ENCODE measurements at regions not wholly inside any gene's neighbourhood (a gene's known extent, or its start where the extent isn't known, plus 50 kb on each side); places are given as distances from the start of the nearest gene placed in this dataset.
"Not testable (repeated sequence)": the region's sequence is repeated elsewhere in the genome, so short reads cannot be mapped to it uniquely, and the experiment has no call there.

- DNase-seq (ENCODE audit: low spot score) = no peak
Observed at GRCh38 chr11:86861810-86862209, 61.5 kb downstream of the PRSS23 start.

GRCh38 chr11:86863476-86863875, 63.1 kb downstream of the PRSS23 start:
- DNase-seq (ENCODE audit: low spot score) = no peak

GRCh38 chr11:86865436-86865835, 65.1 kb downstream of the PRSS23 start:
- no peak for DNase-seq (ENCODE audit: low spot score)

GRCh38 chr11:86869531-86869930, 69.2 kb downstream of the PRSS23 start:
- no peak for DNase-seq (ENCODE audit: low spot score)

GRCh38 chr11:86869966-86870570, 69.7 kb downstream of the PRSS23 start:
- DNase-seq (ENCODE audit: low spot score) = peak; percentile 79

GRCh38 chr11:86873573-86874083, 73.3 kb downstream of the PRSS23 start:
- DNase-seq (ENCODE audit: low spot score) = no peak

- peak; percentile 24 for DNase-seq (ENCODE audit: low spot score)
Observed at GRCh38 chr11:86874304-86875056, 74.1 kb downstream of the PRSS23 start.

GRCh38 chr11:86876716-86877234, 76.4 kb downstream of the PRSS23 start:
- DNase-seq (ENCODE audit: low spot score) = no peak

GRCh38 chr11:86877503-86877902, 77.2 kb downstream of the PRSS23 start:
- no peak for DNase-seq (ENCODE audit: low spot score)

- not testable (repeated sequence) for DNase-seq (ENCODE audit: low spot score)
Observed at GRCh38 chr11:86879241-86879640, 76.0 kb downstream of the FZD4 start.

- DNase-seq (ENCODE audit: low spot score) = no peak
Observed at GRCh38 chr11:86885311-86885710, 69.9 kb downstream of the FZD4 start.

GRCh38 chr11:86888164-86889000, 66.8 kb downstream of the FZD4 start:
- peak; percentile 54 for DNase-seq (ENCODE audit: low spot score)

GRCh38 chr11:86889001-86889341, 66.2 kb downstream of the FZD4 start:
- DNase-seq (ENCODE audit: low spot score) = no peak

- DNase-seq (ENCODE audit: low spot score) = no peak
Observed at GRCh38 chr11:86891036-86891435, 64.2 kb downstream of the FZD4 start.

- no peak for DNase-seq (ENCODE audit: low spot score)
Observed at GRCh38 chr11:86893235-86893634, 62.0 kb downstream of the FZD4 start.

All from umbilical cord (tissue), 1 donor.